ENCODE measurements at regions not wholly inside any gene's neighbourhood (a gene's known extent, or its start where the extent isn't known, plus 50 kb on each side); places are given as distances from the start of the nearest gene placed in this dataset.

DNA sequence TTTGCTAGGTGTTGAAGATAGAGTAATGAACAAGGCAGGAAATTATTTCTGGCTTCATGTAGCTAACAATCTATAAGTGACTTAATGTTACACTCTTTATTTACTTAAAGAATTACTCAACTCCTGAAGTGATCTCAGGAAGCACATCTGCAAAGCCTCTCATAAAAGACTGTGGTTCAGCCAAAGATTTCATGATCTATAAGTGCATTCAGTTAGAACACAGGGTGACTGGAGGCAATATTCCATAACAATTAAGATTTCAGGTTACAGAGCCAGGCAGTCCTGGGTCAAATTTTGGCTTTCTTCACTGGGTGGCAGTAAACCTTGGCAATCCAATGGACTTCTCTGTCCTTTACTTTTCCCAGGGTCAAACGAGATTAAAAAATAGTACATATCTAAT lies 204.0 kb downstream of the TPBG start:
- Histone ChIP-seq H3K4me1 (ENCODE audit: control insufficient read depth, insufficient read depth, low read length) (peaks cover 5% of the 10 kb centered on the region), H3K4me2 (ENCODE audit: control insufficient read depth, insufficient read depth) (no peak overlapping the region), H4K20me1 (ENCODE audit: control insufficient read depth, insufficient read depth) (no peaks in the 10 kb centered on the region), H3K79me2 (ENCODE audit: control insufficient read depth, insufficient read depth, low read length) (no peaks in the 10 kb centered on the region), H3K27me3 (replicated peaks in 1 of 2; ENCODE audit: control insufficient read depth in 2 of 2, insufficient read depth in 2 of 2, low read length in 1 of 2) (no peaks in the 10 kb centered on the region), H3K4me3 (no peak overlapping the region), H3K27ac (ENCODE audit: control insufficient read depth, insufficient read depth) (no peak overlapping the region), H3K9ac (ENCODE audit: control insufficient read depth, insufficient read depth, low read length) (no peak overlapping the region), H3K36me3 (ENCODE audit: control insufficient read depth in 2 of 2, insufficient read depth in 2 of 2, low read length in 1 of 2) (no peaks in the 10 kb centered on the region), H2AFZ (ENCODE audit: control insufficient read depth, low read depth, low read length) (no peak overlapping the region), H3K9me3 (replicated peaks; ENCODE audit: control insufficient read depth, insufficient read depth, low read length) (no peaks in the 10 kb centered on the region)
- ChIA-PET CTCF (interaction anchor here (1.3 kb wide), 1 partner anchor 31 kb away, joined by 3 read pairs; no protein-coding TSS in a partner anchor), SMC1A (ENCODE audit: uncharacterized antibody, unreplicated experiment) (no interaction called here), POLR2A (no interaction called here), RAD21 (ENCODE audit: unreplicated experiment) (no interaction called here)
- intact Hi-C loops (cut with micrococcal nuclease; ENCODE audit: unreplicated experiment) (no loop called here), in situ Hi-C loops (cut with MboI) (no loop called here)
- TF ChIP-seq KAT2A (conservative IDR thresholded peaks at IDR 0.05; ENCODE audit: control insufficient read depth, low read depth, low read length) (no peak), CBX3 (IDR thresholded peaks at IDR 0.05; ENCODE audit: borderline replicate concordance, low read depth) (no peak), FOXM1 (IDR thresholded peaks at IDR 0.05; ENCODE audit: low read depth, low read length) (no peak), PAX8 (IDR thresholded peaks at IDR 0.05) (no peak)
- DNase-seq (ENCODE audit: low read depth, low spot score) (no peak), FAIRE-seq (no peak), ATAC-seq (peak; percentile 13)
- no TSS peak for BruUV-seq (replicated peaks)
- WGBS (ENCODE audit: insufficient coverage, insufficient replicate concordance, low lambda C conversion rate, missing lambda C conversion rate), result 0% methylated on average over 1 of the region's 1 CpG

DNA sequence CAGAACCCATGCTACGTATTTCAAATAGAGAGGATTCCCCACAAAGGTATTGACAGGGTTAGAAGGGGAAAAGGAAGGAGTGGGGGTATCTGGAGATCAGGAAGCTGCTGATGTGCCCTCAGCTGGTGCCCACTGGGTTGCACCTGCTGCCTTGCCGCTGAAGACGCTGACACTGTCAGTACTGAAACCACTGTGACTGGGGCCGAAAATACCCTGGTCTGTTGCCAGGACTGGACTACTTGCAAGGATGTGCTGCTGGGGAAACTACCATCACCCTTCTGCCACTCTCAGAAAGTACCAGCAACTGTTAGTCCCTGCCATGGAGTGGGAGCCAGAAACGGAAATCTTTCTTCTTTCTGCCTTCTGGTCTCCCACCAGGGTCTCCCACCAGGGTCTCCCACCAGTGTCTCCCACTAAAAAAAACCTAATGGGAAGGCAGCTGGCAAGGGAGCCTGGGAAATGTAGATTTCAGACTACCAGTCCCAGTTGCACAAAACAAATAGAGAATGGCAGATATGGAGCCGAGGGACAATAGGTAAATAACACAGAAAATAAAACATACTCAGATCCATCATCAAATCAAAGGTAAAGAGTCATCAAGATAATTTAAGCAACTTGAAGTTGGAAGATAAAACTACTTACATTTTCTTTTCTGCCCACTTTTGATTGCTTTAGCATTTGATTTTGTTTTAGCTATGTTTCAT lies 204.8 kb downstream of the TPBG start:
- in situ Hi-C loops (cut with MboI) (no loop called here), intact Hi-C loops (cut with micrococcal nuclease; ENCODE audit: unreplicated experiment) (no loop called here)
- BruUV-seq (replicated peaks), result no TSS peak
- DNase-seq (ENCODE audit: low read depth, low spot score) (peak; percentile 79), ATAC-seq (peak; percentile 99), FAIRE-seq (no peak)
- Histone ChIP-seq H2AFZ (ENCODE audit: control insufficient read depth, low read depth, low read length) (peak overlapping the region; percentile 29), H3K79me2 (ENCODE audit: control insufficient read depth, insufficient read depth, low read length) (no peaks in the 10 kb centered on the region), H3K9me3 (replicated peaks; ENCODE audit: control insufficient read depth, insufficient read depth, low read length) (no peaks in the 10 kb centered on the region), H3K4me1 (ENCODE audit: control insufficient read depth, insufficient read depth, low read length) (peaks cover 5% of the 10 kb centered on the region), H3K4me2 (ENCODE audit: control insufficient read depth, insufficient read depth) (peak overlapping the region; percentile 33), H3K36me3 (ENCODE audit: control insufficient read depth in 2 of 2, insufficient read depth in 2 of 2, low read length in 1 of 2) (no peaks in the 10 kb centered on the region), H3K4me3 (no peak overlapping the region), H3K27ac (ENCODE audit: control insufficient read depth, insufficient read depth) (no peak overlapping the region), H3K27me3 (replicated peaks in 1 of 2; ENCODE audit: control insufficient read depth in 2 of 2, insufficient read depth in 2 of 2, low read length in 1 of 2) (no peaks in the 10 kb centered on the region), H4K20me1 (ENCODE audit: control insufficient read depth, insufficient read depth) (no peaks in the 10 kb centered on the region), H3K9ac (ENCODE audit: control insufficient read depth, insufficient read depth, low read length) (no peak overlapping the region)
- RAD21 ChIA-PET (ENCODE audit: unreplicated experiment), result no interaction called here
- POLR2A ChIA-PET, result no interaction called here
- SMC1A ChIA-PET (ENCODE audit: uncharacterized antibody, unreplicated experiment), result interaction anchor here (0.9 kb wide), 1 partner anchor 22 kb away, joined by 3 read pairs; no protein-coding TSS in a partner anchor
- CTCF ChIA-PET, result interaction anchor here (0.7 to 1.5 kb wide), 4 partner anchors 32 to 585 kb away, joined by 3 read pairs; partner anchors contain the start of gene UBE3D
- 7% methylated on average over 6 of the region's 6 CpGs for WGBS (ENCODE audit: insufficient coverage, insufficient replicate concordance, low lambda C conversion rate, missing lambda C conversion rate)
- TF ChIP-seq, protein P1, sequence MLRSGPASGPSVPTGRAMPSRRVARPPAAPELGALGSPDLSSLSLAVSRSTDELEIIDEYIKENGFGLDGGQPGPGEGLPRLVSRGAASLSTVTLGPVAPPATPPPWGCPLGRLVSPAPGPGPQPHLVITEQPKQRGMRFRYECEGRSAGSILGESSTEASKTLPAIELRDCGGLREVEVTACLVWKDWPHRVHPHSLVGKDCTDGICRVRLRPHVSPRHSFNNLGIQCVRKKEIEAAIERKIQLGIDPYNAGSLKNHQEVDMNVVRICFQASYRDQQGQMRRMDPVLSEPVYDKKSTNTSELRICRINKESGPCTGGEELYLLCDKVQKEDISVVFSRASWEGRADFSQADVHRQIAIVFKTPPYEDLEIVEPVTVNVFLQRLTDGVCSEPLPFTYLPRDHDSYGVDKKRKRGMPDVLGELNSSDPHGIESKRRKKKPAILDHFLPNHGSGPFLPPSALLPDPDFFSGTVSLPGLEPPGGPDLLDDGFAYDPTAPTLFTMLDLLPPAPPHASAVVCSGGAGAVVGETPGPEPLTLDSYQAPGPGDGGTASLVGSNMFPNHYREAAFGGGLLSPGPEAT (IDR thresholded peaks at IDR 0.05; ENCODE audit: low read depth), result peak; percentile 61; the same call in 1 of the 2 replicates
- no peak for TF ChIP-seq STAT1 (conservative IDR thresholded peaks at IDR 0.05)
- 0 out of 3 replicates have a peak, but pooled peaks have one; percentile 23 for TF ChIP-seq POU2F2 (IDR thresholded peaks at IDR 0.05; ENCODE audit: borderline replicate concordance, low read depth, low read length)
- no peak for TF ChIP-seq NFIC (IDR thresholded peaks at IDR 0.05; ENCODE audit: low read depth, low read length)
- no peak for TF ChIP-seq MYB (IDR thresholded peaks at IDR 0.05; ENCODE audit: borderline replicate concordance, low read depth, low read length)
- no peak for TF ChIP-seq SREBF1 (IDR thresholded peaks at IDR 0.05; ENCODE audit: low read length)
- no peak for TF ChIP-seq CHD1 (IDR thresholded peaks at IDR 0.05; ENCODE audit: low read depth, low read length)
- TF ChIP-seq IRF4 (IDR thresholded peaks at IDR 0.05; ENCODE audit: low read depth, low read length), result 0 out of 2 replicates have a peak, but pooled peaks have one; percentile 12
- 0 out of 2 replicates have a peak, but pooled peaks have one; percentile 62 for TF ChIP-seq DPF2 (IDR thresholded peaks at IDR 0.05)
- TF ChIP-seq KDM1A (IDR thresholded peaks at IDR 0.05; ENCODE audit: borderline replicate concordance), result no peak
- no peak for TF ChIP-seq CBX5 (IDR thresholded peaks at IDR 0.05; ENCODE audit: low read depth)
- TF ChIP-seq BCL11A (IDR thresholded peaks at IDR 0.05; ENCODE audit: low read depth, low read length), result peak; percentile 49; the same call in 1 of the 2 replicates
- 0 out of 2 replicates have a peak, but pooled peaks have one; percentile 36 for TF ChIP-seq GATAD2B (conservative IDR thresholded peaks at IDR 0.05; ENCODE audit: low read depth)
- no peak for TF ChIP-seq SMAD1 (IDR thresholded peaks at IDR 0.05; ENCODE audit: low read depth, partially characterized antibody)
